MM.1S (cell line): ENCODE measurements at regions not wholly inside any gene's neighbourhood (a gene's known extent, or its start where the extent isn't known, plus 50 kb on each side); places are given as distances from the start of the nearest gene placed in this dataset.

Experiments
- DNase-seq: peaks from one replicate; pipeline ENCODE4 v3.0.0-alpha.2; 2015
- H2AFZ ChIP-seq: fragments of 300-600 bp; sonication (generic); 2 replicates; pipeline ENCODE4 v1.6.0; 2016; ENCODE audit warnings: antibody characterized with exemption, low read length
- H3F3A ChIP-seq: fragments of 300-600 bp; sonication (generic); 2 replicates; pipeline ENCODE4 v1.6.1; 2016; ENCODE audit warnings: mild to moderate bottlenecking, antibody characterized with exemption, low read length, moderate library complexity, mixed read lengths; ENCODE audit not compliant: insufficient read depth
- H3K27ac ChIP-seq: fragments of 300-600 bp; sonication (generic); 2 replicates; pipeline ENCODE4 v1.5.1; 2016; ENCODE audit warnings: mild to moderate bottlenecking, low read length
- H3K27me3 ChIP-seq: fragments of 300-600 bp; sonication (generic); replicated peaks from 2 replicates; pipeline ENCODE4 v1.6.0; 2016; ENCODE audit warnings: low read length; ENCODE audit not compliant: insufficient read depth
- H3K36me3 ChIP-seq: fragments of 300-600 bp; sonication (generic); replicated peaks from 2 replicates; pipeline ENCODE4 v1.6.1; 2016; ENCODE audit warnings: mild to moderate bottlenecking, low read length, mixed read lengths; ENCODE audit not compliant: insufficient read depth
- H3K4me1 ChIP-seq: fragments of 300-600 bp; sonication (generic); 2 replicates; pipeline ENCODE4 v1.6.1; 2016; ENCODE audit warnings: low read length, mixed read lengths
- H3K4me2 ChIP-seq: fragments of 300-600 bp; sonication (generic); 2 replicates; pipeline ENCODE4 v1.6.0; 2016; ENCODE audit warnings: low read depth, low read length
- H3K4me3 ChIP-seq: fragments of 300-600 bp; sonication (generic); 2 replicates; pipeline ENCODE4 v1.5.1; 2016; ENCODE audit warnings: low read length, mixed read lengths
- H3K79me2 ChIP-seq: fragments of 300-600 bp; sonication (generic); 2 replicates; pipeline ENCODE4 v1.6.1; 2016; ENCODE audit warnings: mixed run types, low read length, mixed read lengths
- H3K9ac ChIP-seq: fragments of 300-600 bp; sonication (generic); 2 replicates; pipeline ENCODE4 v1.6.1; 2016; ENCODE audit warnings: low read length, mixed read lengths
- H3K9me2 ChIP-seq: fragments of 300-600 bp; sonication (generic); replicated peaks from 2 replicates; pipeline ENCODE4 v1.6.1; 2016; ENCODE audit warnings: mild to moderate bottlenecking, low read length, mixed read lengths; ENCODE audit not compliant: insufficient read depth
- H3K9me3 ChIP-seq: fragments of 300-600 bp; sonication (generic); replicated peaks from 2 replicates; pipeline ENCODE4 v1.6.1; 2016; ENCODE audit warnings: mild to moderate bottlenecking, low read length, mixed read lengths; ENCODE audit not compliant: insufficient read depth
- H4K20me1 ChIP-seq: fragments of 300-600 bp; sonication (generic); 2 replicates; pipeline ENCODE4 v1.6.1; 2016; ENCODE audit warnings: mild to moderate bottlenecking, low read length, moderate library complexity, mixed read lengths; ENCODE audit not compliant: insufficient read depth
- CTCF ChIP-seq: fragments of 300-600 bp; sonication (generic); IDR thresholded peaks from 2 replicates; pipeline ENCODE4 v1.5.1; 2016; ENCODE audit warnings: antibody characterized with exemption, low read length, mixed read lengths
- EZH2 ChIP-seq: fragments of 300-600 bp; sonication (generic); optimal IDR thresholded peaks from 2 replicates; pipeline ENCODE3; 2017; ENCODE audit warnings: low read depth, mild to moderate bottlenecking, antibody characterized with exemption, low read length, mixed read lengths
- EZH2phosphoT487 ChIP-seq: fragments of 300-600 bp; sonication (generic); IDR thresholded peaks from 2 replicates; pipeline ENCODE4 v1.6.1; 2018; ENCODE audit warnings: antibody characterized with exemption, low read length

DNA sequence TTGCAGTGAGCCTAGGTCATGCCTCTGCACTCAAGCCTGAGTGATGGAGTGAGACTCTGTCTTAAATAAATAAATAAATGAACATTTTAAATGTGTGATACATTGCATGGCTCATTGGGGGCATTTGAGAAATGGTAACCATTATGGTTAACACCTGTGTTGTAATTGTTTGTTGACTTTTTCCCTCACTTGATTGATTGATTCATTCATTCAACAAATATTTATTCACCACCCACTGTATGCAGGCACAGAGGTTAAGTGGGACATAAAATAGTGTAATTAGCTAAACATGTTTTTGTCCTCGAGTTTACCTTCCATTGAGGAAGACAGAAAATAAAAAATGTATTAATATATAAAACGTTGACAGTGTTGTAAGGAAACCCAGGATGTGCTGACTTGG is 127.1 kb upstream of the ANKRD28 start:
- Histone ChIP-seq H3K4me3 (no peak overlapping the region), H4K20me1 (no peaks in the 10 kb centered on the region), H3K27ac (no peak overlapping the region), H3K4me1 (no peaks in the 10 kb centered on the region), H3K9me2 (no peaks in the 10 kb centered on the region), H3K27me3 (no peaks in the 10 kb centered on the region), H3K36me3 (no peaks in the 10 kb centered on the region), H3K9ac (no peak overlapping the region), H3K9me3 (no peaks in the 10 kb centered on the region), H3K4me2 (no peak overlapping the region), H3F3A (no peaks in the 10 kb centered on the region), H2AFZ (no peak overlapping the region), H3K79me2 (no peaks in the 10 kb centered on the region)
- TF ChIP-seq CTCF (no peak), EZH2 (no peak), EZH2phosphoT487 (no peak)
- DNase-seq, result no peak

- H3K4me3 ChIP-seq, result no peak overlapping the region
- H3K9ac ChIP-seq, result no peak overlapping the region
- no peak for TF ChIP-seq CTCF
- no peak for TF ChIP-seq EZH2
- TF ChIP-seq EZH2phosphoT487, result no peak
- no peaks in the 10 kb centered on the region for H3K79me2 ChIP-seq
- no peaks in the 10 kb centered on the region for H4K20me1 ChIP-seq
- H3K4me1 ChIP-seq, result no peaks in the 10 kb centered on the region
- no peaks in the 10 kb centered on the region for H3K9me3 ChIP-seq
- no peak overlapping the region for H2AFZ ChIP-seq
- H3K27ac ChIP-seq, result no peak overlapping the region
- no peak overlapping the region for H3K4me2 ChIP-seq
- no peak for DNase-seq
- H3K36me3 ChIP-seq, result no peaks in the 10 kb centered on the region
- H3K9me2 ChIP-seq, result no peaks in the 10 kb centered on the region
- H3K27me3 ChIP-seq, result no peaks in the 10 kb centered on the region
- no peaks in the 10 kb centered on the region for H3F3A ChIP-seq
Measured at GRCh38 chr3:15926871-15927270, 129.1 kb upstream of the ANKRD28 start.

DNA sequence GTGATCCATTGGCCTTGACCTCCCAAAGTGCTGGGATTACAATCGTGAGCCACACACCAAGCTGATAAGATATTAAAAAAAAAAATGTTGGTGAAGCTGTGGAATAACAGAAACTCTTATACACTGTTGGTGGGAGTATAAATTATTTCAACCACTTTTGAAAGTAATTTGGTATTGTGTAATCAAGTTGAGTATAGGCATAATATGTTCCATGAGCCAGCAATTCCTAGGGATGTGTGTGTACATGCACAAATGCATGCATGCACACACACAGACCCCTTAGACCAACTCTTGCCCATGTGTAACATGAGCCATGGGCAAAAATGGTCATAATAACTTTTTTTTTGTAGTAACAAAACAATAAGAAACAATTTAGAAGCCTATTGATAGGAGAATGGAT is 130.2 kb upstream of the ANKRD28 start:
- Histone ChIP-seq H3K27ac (no peak overlapping the region), H3K4me1 (no peaks in the 10 kb centered on the region), H3K9ac (no peak overlapping the region), H2AFZ (no peak overlapping the region), H3K79me2 (no peaks in the 10 kb centered on the region), H4K20me1 (no peaks in the 10 kb centered on the region), H3K4me2 (no peak overlapping the region), H3F3A (no peaks in the 10 kb centered on the region), H3K4me3 (no peak overlapping the region), H3K27me3 (no peaks in the 10 kb centered on the region), H3K36me3 (no peaks in the 10 kb centered on the region), H3K9me2 (no peaks in the 10 kb centered on the region), H3K9me3 (no peaks in the 10 kb centered on the region)
- no peak for TF ChIP-seq CTCF
- no peak for TF ChIP-seq EZH2
- no peak for TF ChIP-seq EZH2phosphoT487
- no peak for DNase-seq
